Body of pancreas (tissue), 4 donors: ENCODE measurements at regions not wholly inside any gene's neighbourhood (a gene's known extent, or its start where the extent isn't known, plus 50 kb on each side); places are given as distances from the start of the nearest gene placed in this dataset.

ENCODE experiments used
- ATAC-seq: fragments of 150-250 bp; one replicate; pipeline ENCODE4 v1.9.1; 2016
- DNase-seq, 4 donors: peaks; one replicate each; pipeline ENCODE4 v3.0.0-alpha.2; 2019
- H3K27ac ChIP-seq, 4 donors: fragments of 200-600 bp; sonication (generic); 1 replicate in 3 of 4; 2 replicates in 1 of 4; pipeline versions ENCODE4 v1.5.1 to v1.6.1; 2016 to 2019; ENCODE audit warnings: mild to moderate bottlenecking in 1 of 4, mixed read lengths in 1 of 4, moderate library complexity in 1 of 4
- H3K27me3 ChIP-seq, 2 donors: fragments of 200-600 bp; sonication (generic); one replicate each; pipeline ENCODE4 v1.6.0; 2016; ENCODE audit warnings: mild to moderate bottlenecking in 1 of 2
- H3K36me3 ChIP-seq, 2 donors: fragments of 200-600 bp; sonication (generic); replicated peaks in 1 of 2; 2 replicates each; pipeline ENCODE4 v1.5.1; 2016; ENCODE audit warnings: low read depth in 2 of 2; ENCODE audit not compliant: insufficient read depth in 1 of 2
- H3K4me1 ChIP-seq: fragments of 200-600 bp; sonication (generic); one replicate; pipeline ENCODE4 v1.6.0; 2016
- H3K4me3 ChIP-seq, 2 donors: fragments of 200-600 bp; sonication (generic); 1 replicate in 1 of 2; 2 replicates in 1 of 2; pipeline ENCODE4 v1.5.1; 2016 to 2019
- H3K9me3 ChIP-seq, 3 donors: fragments of 200-600 bp; sonication (generic); 1 replicate in 2 of 3; 2 replicates in 1 of 3; pipeline ENCODE4 v1.5.1; 2016
- POLR2A ChIP-seq, 3 donors: fragments of 450-650 bp; IDR thresholded peaks; one replicate each; pipeline ENCODE4 v1.6.1; 2016; ENCODE audit warnings: antibody characterized with exemption in 3 of 3, mild to moderate bottlenecking in 2 of 3
- WGBS, 2 donors: methylation state at CpG; one replicate each; pipeline ENCODE4 v1.1.5; 2017; 5-methylcytosine and 5-hydroxymethylcytosine counted together
- intact Hi-C: fragments of 100-400 bp; cut with DNase I; formaldehyde crosslinking; loops from one replicate; pipeline ENCODE4 v1.15.1; 2023
- TF ChIP-seq, protein P1 (sequence below), 7 experiments: fragments of 450-650 bp in 4 of 7; fragments of 200-600 bp in 3 of 7; sonication (generic) in 3 of 7; IDR thresholded peaks; one replicate each; pipeline ENCODE4 v1.5.1; 2016 to 2019; ENCODE audit warnings: antibody characterized with exemption in 7 of 7

DNA sequence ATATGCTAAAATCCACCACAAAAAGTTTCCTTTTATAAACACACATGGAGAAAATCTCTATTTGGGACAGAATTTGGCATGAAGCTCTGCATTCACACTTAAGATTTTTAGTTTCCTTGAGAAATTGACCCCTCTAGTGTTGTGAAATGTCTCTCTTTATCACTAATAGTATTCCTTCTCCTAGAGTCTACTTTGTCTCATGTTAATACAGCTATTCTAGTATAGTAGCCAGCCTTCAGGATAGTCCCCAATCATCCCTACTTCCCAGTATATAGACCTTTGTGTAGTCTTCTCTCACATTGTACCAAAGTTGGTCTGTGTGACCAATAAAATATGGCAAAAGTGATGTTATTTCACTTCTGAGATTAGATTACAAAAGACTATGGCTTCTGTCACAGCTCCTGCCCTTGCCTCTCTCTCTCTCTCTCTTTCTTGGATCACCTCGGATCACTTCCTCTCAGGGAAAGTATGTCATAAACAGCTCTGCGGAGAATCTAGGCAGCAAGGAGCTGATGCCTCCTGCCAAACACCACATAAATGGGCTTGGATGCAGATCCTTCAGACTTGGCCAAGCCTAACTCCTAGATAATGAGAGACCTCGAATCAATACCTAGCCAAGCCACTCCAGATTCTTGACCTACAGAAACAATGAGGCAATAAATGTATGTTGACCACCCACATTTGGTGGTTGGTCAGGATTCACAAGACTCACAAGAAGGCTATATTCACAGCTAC is 59.7 kb upstream of the NABP1 start:
- TF ChIP-seq, protein P1, sequence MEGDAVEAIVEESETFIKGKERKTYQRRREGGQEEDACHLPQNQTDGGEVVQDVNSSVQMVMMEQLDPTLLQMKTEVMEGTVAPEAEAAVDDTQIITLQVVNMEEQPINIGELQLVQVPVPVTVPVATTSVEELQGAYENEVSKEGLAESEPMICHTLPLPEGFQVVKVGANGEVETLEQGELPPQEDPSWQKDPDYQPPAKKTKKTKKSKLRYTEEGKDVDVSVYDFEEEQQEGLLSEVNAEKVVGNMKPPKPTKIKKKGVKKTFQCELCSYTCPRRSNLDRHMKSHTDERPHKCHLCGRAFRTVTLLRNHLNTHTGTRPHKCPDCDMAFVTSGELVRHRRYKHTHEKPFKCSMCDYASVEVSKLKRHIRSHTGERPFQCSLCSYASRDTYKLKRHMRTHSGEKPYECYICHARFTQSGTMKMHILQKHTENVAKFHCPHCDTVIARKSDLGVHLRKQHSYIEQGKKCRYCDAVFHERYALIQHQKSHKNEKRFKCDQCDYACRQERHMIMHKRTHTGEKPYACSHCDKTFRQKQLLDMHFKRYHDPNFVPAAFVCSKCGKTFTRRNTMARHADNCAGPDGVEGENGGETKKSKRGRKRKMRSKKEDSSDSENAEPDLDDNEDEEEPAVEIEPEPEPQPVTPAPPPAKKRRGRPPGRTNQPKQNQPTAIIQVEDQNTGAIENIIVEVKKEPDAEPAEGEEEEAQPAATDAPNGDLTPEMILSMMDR (IDR thresholded peaks at IDR 0.05) = no peak
- TF ChIP-seq POLR2A (IDR thresholded peaks at IDR 0.05) = no peak
- intact Hi-C loops = no loop called here
- Histone ChIP-seq H3K9me3 (no peaks in the 10 kb centered on the region), H3K4me3 (no peak overlapping the region), H3K27me3 (no peaks in the 10 kb centered on the region), H3K4me1 (no peaks in the 10 kb centered on the region), H3K27ac (no peak overlapping the region), H3K36me3 (no peaks in the 10 kb centered on the region)
- WGBS, 2 donors = 64 to 90% methylated on average over 3 of the region's 3 CpGs
- no peak for DNase-seq
- ATAC-seq = no peak

DNA sequence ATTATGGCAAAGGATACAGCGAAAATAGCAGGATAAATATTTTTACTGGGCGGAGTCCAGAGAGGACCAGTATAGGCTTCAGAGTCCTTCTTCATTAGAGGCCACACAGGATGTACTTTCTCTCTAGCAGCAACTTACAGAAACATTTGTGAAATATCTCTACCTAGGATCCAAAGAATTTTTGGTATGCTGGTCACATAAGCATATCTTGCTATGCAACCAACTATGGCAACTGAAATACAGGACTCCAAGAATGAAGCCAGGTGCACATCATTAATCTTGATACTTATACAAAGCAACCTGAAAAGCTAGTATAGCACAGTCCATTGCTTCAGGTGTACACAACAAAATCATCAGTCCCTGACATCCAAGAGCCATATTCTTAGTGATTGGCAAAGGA is 59.1 kb upstream of the NABP1 start:
- no peak overlapping the region for H3K27ac ChIP-seq
- WGBS, 2 donors = 94 to 96% methylated on average over 2 of the region's 2 CpGs
- no peak overlapping the region for H3K4me3 ChIP-seq
- H3K9me3 ChIP-seq = no peaks in the 10 kb centered on the region
- TF ChIP-seq, protein P1 (IDR thresholded peaks at IDR 0.05) = no peak
- TF ChIP-seq POLR2A (IDR thresholded peaks at IDR 0.05) = no peak
- no peaks in the 10 kb centered on the region for H3K36me3 ChIP-seq
- intact Hi-C loops = no loop called here
- DNase-seq (no peak), ATAC-seq (no peak)
- no peaks in the 10 kb centered on the region for H3K4me1 ChIP-seq
- H3K27me3 ChIP-seq = no peaks in the 10 kb centered on the region

DNA sequence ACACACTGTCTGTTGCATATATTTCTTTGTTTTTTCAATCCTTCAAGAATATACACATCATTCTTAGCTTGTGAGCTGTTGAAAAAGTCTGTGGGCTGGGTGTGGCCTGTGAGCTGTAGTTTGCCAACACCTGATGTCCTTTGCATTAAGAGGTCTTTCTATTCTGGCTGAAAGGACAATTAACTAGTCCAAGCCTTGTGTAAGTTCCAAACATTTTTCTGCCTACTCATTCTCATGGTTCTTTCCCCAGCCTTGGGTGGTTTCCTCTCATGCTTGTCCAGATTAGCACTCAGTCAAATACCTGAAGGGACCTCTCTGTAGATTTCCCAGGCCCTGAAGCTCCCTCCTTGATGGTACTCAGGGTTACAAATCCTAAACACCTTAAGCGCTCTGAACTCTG is 57.8 kb upstream of the NABP1 start:
- no peak overlapping the region for H3K27ac ChIP-seq
- WGBS, 2 donors = 92 to 100% methylated on average over 1 of the region's 1 CpG
- intact Hi-C loops = no loop called here

DNA sequence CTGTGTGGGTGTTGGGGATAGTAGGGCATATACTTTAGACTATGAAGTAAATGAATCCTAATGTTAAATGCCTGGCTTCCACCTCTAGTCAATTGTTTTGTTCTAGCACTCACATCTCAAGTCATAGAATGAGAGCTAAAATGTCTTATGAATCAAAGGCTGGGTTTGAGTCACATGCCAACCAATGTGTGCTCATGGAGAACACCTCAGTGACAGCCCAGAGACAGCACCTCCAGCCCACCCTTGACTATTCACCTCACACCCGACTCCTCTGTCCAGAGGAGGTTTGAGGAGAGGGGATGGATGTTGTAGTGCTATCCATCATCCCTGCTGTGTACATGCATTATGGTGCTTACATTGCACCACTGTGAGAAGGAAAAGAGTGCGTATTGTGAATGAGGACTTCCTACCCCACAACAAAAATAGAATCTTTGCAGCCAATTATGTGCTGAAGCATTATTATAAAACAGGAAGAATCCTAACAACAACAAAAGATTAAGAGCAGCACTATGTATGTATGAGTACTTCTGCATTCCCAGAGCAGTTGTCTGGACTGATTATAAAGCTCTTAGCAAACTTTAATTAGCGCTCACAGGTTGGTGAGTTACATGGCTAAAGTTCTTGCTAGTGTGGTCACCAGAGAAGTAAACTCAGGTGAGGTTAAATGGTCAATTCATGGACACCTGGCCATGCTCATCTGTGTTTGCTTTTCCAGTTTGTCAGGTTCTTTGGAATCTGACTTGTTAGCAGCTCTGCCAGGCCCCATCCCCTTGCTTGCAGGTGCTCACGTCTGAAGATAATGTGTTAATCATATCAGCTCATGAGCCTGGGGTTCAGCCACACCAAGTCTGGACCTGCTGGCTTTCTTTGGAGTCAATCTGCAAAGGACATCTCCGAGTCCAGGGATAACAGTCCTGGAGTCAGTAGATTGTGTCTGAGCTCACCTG is 55.3 kb upstream of the NABP1 start:
- Histone ChIP-seq H3K4me1 (peaks cover 4% of the 10 kb centered on the region), H3K27me3 (no peaks in the 10 kb centered on the region), H3K9me3 (no peaks in the 10 kb centered on the region), H3K36me3 (no peaks in the 10 kb centered on the region), H3K4me3 (no peak overlapping the region), H3K27ac (no peak overlapping the region)
- ATAC-seq (no peak), DNase-seq (no peak)
- 65 to 68% methylated on average over 5 of the region's 5 CpGs for WGBS, 2 donors
- intact Hi-C loops = no loop called here
- TF ChIP-seq, protein P1 (IDR thresholded peaks at IDR 0.05) = no peak
- no peak for TF ChIP-seq POLR2A (IDR thresholded peaks at IDR 0.05)

More for the DNA sequence above, 57.8 kb upstream of the NABP1 start:
- H3K36me3 ChIP-seq = no peaks in the 10 kb centered on the region
- DNase-seq (no peak), ATAC-seq (no peak)
- H3K4me3 ChIP-seq = no peak overlapping the region
- H3K9me3 ChIP-seq = no peaks in the 10 kb centered on the region
- TF ChIP-seq, protein P1 (IDR thresholded peaks at IDR 0.05) = no peak
- no peak for TF ChIP-seq POLR2A (IDR thresholded peaks at IDR 0.05)
- no peaks in the 10 kb centered on the region for H3K27me3 ChIP-seq
- H3K4me1 ChIP-seq = no peaks in the 10 kb centered on the region
